Spinal cord (tissue), 9 donors: ENCODE measurements at regions not wholly inside any gene's neighbourhood (a gene's known extent, or its start where the extent isn't known, plus 50 kb on each side); places are given as distances from the start of the nearest gene placed in this dataset.

Source experiments
- DNase-seq, 6 donors: peaks; one replicate each; pipeline versions ENCODE4 v3.0.0 to v3.0.0-alpha.2; 2013 to 2015; ENCODE audit warnings: low spot score in 6 of 6, low read depth in 4 of 6
- H3K27ac ChIP-seq: one replicate; pipeline ENCODE4 v1.5.1; 2013; ENCODE audit warnings: low read depth, low read length, control low read depth
- H3K27me3 ChIP-seq: one replicate; pipeline ENCODE4 v1.6.1; 2013; ENCODE audit warnings: low read length; ENCODE audit not compliant: control insufficient read depth, insufficient read depth
- H3K36me3 ChIP-seq: one replicate; pipeline ENCODE4 v1.6.1; 2013; ENCODE audit warnings: low read length; ENCODE audit not compliant: control insufficient read depth, insufficient read depth
- H3K4me1 ChIP-seq: one replicate; pipeline ENCODE4 v1.6.1; 2013; ENCODE audit warnings: low read length; ENCODE audit not compliant: control insufficient read depth, insufficient read depth
- H3K4me3 ChIP-seq: one replicate; pipeline ENCODE4 v1.5.1; 2013; ENCODE audit warnings: low read depth, low read length, control low read depth
- H3K9me3 ChIP-seq: one replicate; pipeline ENCODE4 v1.6.1; 2013; ENCODE audit warnings: low read length; ENCODE audit not compliant: control insufficient read depth, insufficient read depth
- WGBS: methylation state at CpG from one replicate; pipeline ENCODE4 v1.1.5; 2013; ENCODE audit warnings: missing lambda C conversion rate; ENCODE audit not compliant: insufficient coverage; 5-methylcytosine and 5-hydroxymethylcytosine counted together
- donor health status: healthy.

- H3K4me1 ChIP-seq, result peaks cover 15% of the 10 kb centered on the region
- no peaks in the 10 kb centered on the region for H3K36me3 ChIP-seq
- H3K27me3 ChIP-seq, result no peaks in the 10 kb centered on the region
- H3K4me3 ChIP-seq, result no peak overlapping the region
- no peak overlapping the region for H3K27ac ChIP-seq
- DNase-seq, result no peak
- H3K9me3 ChIP-seq, result no peaks in the 10 kb centered on the region
- WGBS, result 74% methylated on average over 10 of the region's 14 CpGs
Observed at GRCh38 chr4:7141151-7141834, 51.0 kb upstream of the SORCS2 start.

- Histone ChIP-seq H3K27me3 (no peaks in the 10 kb centered on the region), H3K4me3 (no peak overlapping the region), H3K27ac (no peak overlapping the region), H3K9me3 (no peaks in the 10 kb centered on the region), H3K36me3 (no peaks in the 10 kb centered on the region), H3K4me1 (peaks cover 15% of the 10 kb centered on the region)
- 77% methylated on average over 8 of the region's 8 CpGs for WGBS
- no peak for DNase-seq
Observed at GRCh38 chr4:7140692-7141069, 51.7 kb upstream of the SORCS2 start.

GRCh38 chr4:7140062-7140691, 52.2 kb upstream of the SORCS2 start:
- no peaks in the 10 kb centered on the region for H3K27me3 ChIP-seq
- WGBS, result 78% methylated on average over 9 of the region's 11 CpGs
- no peaks in the 10 kb centered on the region for H3K36me3 ChIP-seq
- H3K27ac ChIP-seq, result no peak overlapping the region
- H3K4me3 ChIP-seq, result no peak overlapping the region
- H3K4me1 ChIP-seq, result peaks cover 20% of the 10 kb centered on the region
- no peak for DNase-seq
- no peaks in the 10 kb centered on the region for H3K9me3 ChIP-seq

GRCh38 chr4:7139167-7139982, 53.0 kb upstream of the SORCS2 start:
- no peak overlapping the region for H3K4me3 ChIP-seq
- H3K27ac ChIP-seq, result no peak overlapping the region
- 55% methylated on average over 11 of the region's 12 CpGs for WGBS
- peaks cover 25% of the 10 kb centered on the region for H3K4me1 ChIP-seq
- H3K27me3 ChIP-seq, result no peaks in the 10 kb centered on the region
- no peaks in the 10 kb centered on the region for H3K9me3 ChIP-seq
- DNase-seq, result no peak
- H3K36me3 ChIP-seq, result no peaks in the 10 kb centered on the region

GRCh38 chr4:7138223-7139166, 53.8 kb upstream of the SORCS2 start:
- Histone ChIP-seq H3K36me3 (no peaks in the 10 kb centered on the region), H3K9me3 (no peaks in the 10 kb centered on the region), H3K27ac (no peak overlapping the region), H3K4me1 (peaks cover 25% of the 10 kb centered on the region), H3K27me3 (no peaks in the 10 kb centered on the region), H3K4me3 (no peak overlapping the region)
- WGBS, result 95% methylated on average over 18 of the region's 21 CpGs
- no peak for DNase-seq

- DNase-seq, result peak in 1 of 6 donors; percentile 35
- H3K9me3 ChIP-seq, result peaks cover 3% of the 10 kb centered on the region
- 96% methylated on average over 23 of the region's 30 CpGs for WGBS
- no peak overlapping the region for H3K4me3 ChIP-seq
- H3K36me3 ChIP-seq, result no peaks in the 10 kb centered on the region
- H3K27me3 ChIP-seq, result no peaks in the 10 kb centered on the region
- H3K27ac ChIP-seq, result no peak overlapping the region
- peaks cover 25% of the 10 kb centered on the region for H3K4me1 ChIP-seq
Observed at GRCh38 chr4:7137326-7138200, 54.8 kb upstream of the SORCS2 start.

- DNase-seq, result no peak
- WGBS, result 49% methylated on average over 5 of the region's 9 CpGs
Observed at GRCh38 chr4:7136351-7136750, 56.0 kb upstream of the SORCS2 start.

GRCh38 chr4:7135389-7135746, 57.0 kb upstream of the SORCS2 start:
- H3K4me3 ChIP-seq, result no peak overlapping the region
- DNase-seq, result peak in 1 of 6 donors; percentile 76
- no peaks in the 10 kb centered on the region for H3K27me3 ChIP-seq
- H3K4me1 ChIP-seq, result peaks cover 22% of the 10 kb centered on the region
- peaks cover 3% of the 10 kb centered on the region for H3K9me3 ChIP-seq
- H3K36me3 ChIP-seq, result no peaks in the 10 kb centered on the region
- 39% methylated on average over 13 of the region's 13 CpGs for WGBS
- H3K27ac ChIP-seq, result peak overlapping the region; percentile 33

More at GRCh38 chr4:7136351-7136750, 56.0 kb upstream of the SORCS2 start:
- Histone ChIP-seq H3K27ac (no peak overlapping the region), H3K27me3 (no peaks in the 10 kb centered on the region), H3K36me3 (no peaks in the 10 kb centered on the region), H3K4me1 (peaks cover 25% of the 10 kb centered on the region), H3K9me3 (peaks cover 3% of the 10 kb centered on the region), H3K4me3 (no peak overlapping the region)
